ENCODE measurements at regions not wholly inside any gene's neighbourhood (a gene's known extent, or its start where the extent isn't known, plus 50 kb on each side); places are given as distances from the start of the nearest gene placed in this dataset.

DNA sequence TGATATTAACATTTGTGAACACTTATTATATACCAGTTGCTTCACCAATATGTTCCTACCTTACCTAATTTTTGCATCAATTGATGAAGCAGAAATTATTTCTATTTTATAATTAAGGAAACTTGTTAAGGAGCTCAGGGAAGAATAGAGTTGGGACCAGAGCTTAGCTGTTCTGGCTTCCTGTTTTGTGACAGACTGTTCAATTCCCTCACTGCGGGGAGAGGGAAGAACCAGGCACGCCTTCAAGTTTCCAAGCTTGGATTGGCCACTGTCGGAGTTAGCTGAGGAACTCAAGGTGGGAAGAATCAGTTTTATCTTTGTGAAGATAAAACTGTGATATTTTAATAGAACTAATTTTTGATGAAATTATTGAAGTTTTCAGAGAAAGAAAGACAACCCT is 142.3 kb upstream of the LMO4 start:
- Mint-ChIP-seq H3K27ac (no peak overlapping the region), H3K4me1 (peaks cover 29% of the 10 kb centered on the region), H3K4me3 (no peak overlapping the region), H3K9me3 (peaks cover 16% of the 10 kb centered on the region), H3K36me3 (ENCODE audit: low read depth) (no peaks in the 10 kb centered on the region), H3K27me3 (ENCODE audit: low read depth, poor library complexity) (peaks cover 3% of the 10 kb centered on the region)
- TF ChIP-seq, protein P1, sequence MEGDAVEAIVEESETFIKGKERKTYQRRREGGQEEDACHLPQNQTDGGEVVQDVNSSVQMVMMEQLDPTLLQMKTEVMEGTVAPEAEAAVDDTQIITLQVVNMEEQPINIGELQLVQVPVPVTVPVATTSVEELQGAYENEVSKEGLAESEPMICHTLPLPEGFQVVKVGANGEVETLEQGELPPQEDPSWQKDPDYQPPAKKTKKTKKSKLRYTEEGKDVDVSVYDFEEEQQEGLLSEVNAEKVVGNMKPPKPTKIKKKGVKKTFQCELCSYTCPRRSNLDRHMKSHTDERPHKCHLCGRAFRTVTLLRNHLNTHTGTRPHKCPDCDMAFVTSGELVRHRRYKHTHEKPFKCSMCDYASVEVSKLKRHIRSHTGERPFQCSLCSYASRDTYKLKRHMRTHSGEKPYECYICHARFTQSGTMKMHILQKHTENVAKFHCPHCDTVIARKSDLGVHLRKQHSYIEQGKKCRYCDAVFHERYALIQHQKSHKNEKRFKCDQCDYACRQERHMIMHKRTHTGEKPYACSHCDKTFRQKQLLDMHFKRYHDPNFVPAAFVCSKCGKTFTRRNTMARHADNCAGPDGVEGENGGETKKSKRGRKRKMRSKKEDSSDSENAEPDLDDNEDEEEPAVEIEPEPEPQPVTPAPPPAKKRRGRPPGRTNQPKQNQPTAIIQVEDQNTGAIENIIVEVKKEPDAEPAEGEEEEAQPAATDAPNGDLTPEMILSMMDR (IDR thresholded peaks at IDR 0.05), result no peak
- DNase-seq, result no peak

DNA sequence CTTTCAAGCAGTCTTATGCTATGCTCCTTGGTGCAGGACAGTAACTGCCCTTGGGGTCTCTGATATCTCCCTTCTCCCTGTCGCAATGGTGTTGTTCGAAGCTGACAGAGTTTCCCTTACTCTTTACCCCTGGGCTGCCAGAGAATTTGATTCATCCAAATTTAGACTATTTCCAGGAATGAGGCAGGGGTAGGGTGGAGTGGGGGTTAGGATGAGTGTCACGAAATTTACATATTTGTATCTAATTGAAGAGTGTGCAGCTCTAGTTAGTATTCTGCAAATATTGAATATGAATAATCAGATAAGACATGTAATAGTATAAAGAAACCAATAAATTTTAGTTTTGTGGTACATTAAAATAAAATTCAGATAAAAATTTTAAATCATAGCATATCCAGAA is 140.0 kb upstream of the LMO4 start:
- H3K27me3 Mint-ChIP-seq (ENCODE audit: low read depth, poor library complexity), result peaks cover 3% of the 10 kb centered on the region
- H3K4me1 Mint-ChIP-seq, result peaks cover 15% of the 10 kb centered on the region
- no peaks in the 10 kb centered on the region for H3K36me3 Mint-ChIP-seq (ENCODE audit: low read depth)
- TF ChIP-seq, protein P1 (IDR thresholded peaks at IDR 0.05), result no peak
- H3K9me3 Mint-ChIP-seq, result peaks cover 11% of the 10 kb centered on the region
- no peak overlapping the region for H3K27ac Mint-ChIP-seq
- no peak overlapping the region for H3K4me3 Mint-ChIP-seq
- DNase-seq, result no peak

DNA sequence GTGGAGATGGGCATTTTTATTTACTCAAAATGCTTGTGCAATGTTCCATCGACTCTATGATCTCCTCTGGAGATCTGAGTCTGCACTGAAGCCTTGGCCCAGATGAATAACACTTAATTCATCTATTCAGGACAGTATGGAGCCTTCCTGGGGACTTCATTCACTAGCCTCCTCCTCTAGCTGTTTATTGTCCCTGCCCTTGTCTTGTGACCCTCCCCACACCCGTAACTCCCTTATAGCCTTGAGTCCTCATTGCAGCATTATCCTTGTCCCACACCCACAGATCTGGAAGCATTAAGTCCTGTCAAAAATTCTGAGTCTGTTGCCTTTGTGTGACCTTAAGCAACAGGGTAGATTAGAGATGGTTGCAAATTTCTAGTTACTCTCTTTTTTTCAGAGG is 138.3 kb upstream of the LMO4 start:
- no peak for DNase-seq
- Mint-ChIP-seq H3K4me3 (no peak overlapping the region), H3K27ac (peak overlapping the region; percentile 3), H3K36me3 (ENCODE audit: low read depth) (peaks cover 14% of the 10 kb centered on the region), H3K27me3 (ENCODE audit: low read depth, poor library complexity) (peaks cover 7% of the 10 kb centered on the region), H3K4me1 (peaks cover 15% of the 10 kb centered on the region), H3K9me3 (peaks cover 20% of the 10 kb centered on the region)
- TF ChIP-seq, protein P1 (IDR thresholded peaks at IDR 0.05), result no peak

DNA sequence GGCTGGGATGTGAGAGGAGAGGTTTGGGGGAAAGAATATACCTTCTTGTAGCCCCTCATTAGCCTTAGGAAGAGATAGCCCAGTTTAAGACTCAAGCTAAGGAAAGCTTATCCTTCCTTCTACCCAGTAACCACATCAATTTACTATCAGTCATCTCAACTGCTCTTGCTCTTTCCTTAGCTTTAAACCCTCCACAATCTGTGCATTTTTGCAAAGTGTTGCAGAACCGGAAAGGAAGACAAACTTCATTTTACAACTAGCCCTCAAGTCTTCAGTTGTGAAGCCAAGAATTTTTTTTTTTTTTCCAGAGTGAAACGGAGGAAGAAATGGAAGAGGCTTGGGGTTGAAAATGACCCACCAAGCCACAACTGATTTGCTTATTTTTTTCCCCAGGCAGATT is 137.0 kb upstream of the LMO4 start:
- H3K9me3 Mint-ChIP-seq, result peaks cover 31% of the 10 kb centered on the region
- no peak overlapping the region for H3K4me3 Mint-ChIP-seq
- H3K4me1 Mint-ChIP-seq, result peaks cover 15% of the 10 kb centered on the region
- peak overlapping the region; percentile 10 for H3K27ac Mint-ChIP-seq
- DNase-seq, result no peak
- TF ChIP-seq, protein P1 (IDR thresholded peaks at IDR 0.05), result no peak
- H3K27me3 Mint-ChIP-seq (ENCODE audit: low read depth, poor library complexity), result peaks cover 4% of the 10 kb centered on the region
- peaks cover 18% of the 10 kb centered on the region for H3K36me3 Mint-ChIP-seq (ENCODE audit: low read depth)

DNA sequence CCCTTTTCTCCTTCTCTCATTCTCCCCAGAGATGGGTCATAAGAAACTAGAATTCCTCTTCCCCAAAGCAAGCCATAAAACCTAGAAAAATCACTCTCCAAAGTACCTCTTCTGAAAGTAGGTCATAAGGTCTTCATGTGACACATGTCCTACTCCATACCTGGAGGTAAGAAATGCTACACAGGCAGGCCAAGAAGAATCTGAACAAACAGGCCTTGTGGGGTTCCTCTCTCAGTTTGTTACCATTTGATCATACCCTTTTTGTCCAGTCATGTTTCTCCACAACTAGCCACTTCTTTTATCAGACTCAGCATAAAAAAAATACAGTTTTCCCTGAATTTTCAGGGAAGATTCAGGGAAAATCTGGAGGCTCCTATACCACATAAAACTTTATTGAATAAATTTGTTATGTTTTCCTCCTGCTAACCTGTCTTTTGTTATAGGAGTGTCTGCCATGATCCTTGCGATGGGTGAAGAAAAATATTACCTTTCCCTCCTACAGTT is 134.4 kb upstream of the LMO4 start:
- TF ChIP-seq, protein P1 (IDR thresholded peaks at IDR 0.05), result no peak
- peaks cover 15% of the 10 kb centered on the region for H3K4me1 Mint-ChIP-seq
- peak overlapping the region; percentile 2 for H3K27ac Mint-ChIP-seq
- H3K4me3 Mint-ChIP-seq, result no peak overlapping the region
- no peak for DNase-seq
- H3K9me3 Mint-ChIP-seq, result peaks cover 31% of the 10 kb centered on the region
- peaks cover 4% of the 10 kb centered on the region for H3K27me3 Mint-ChIP-seq (ENCODE audit: low read depth, poor library complexity)
- peaks cover 18% of the 10 kb centered on the region for H3K36me3 Mint-ChIP-seq (ENCODE audit: low read depth)

DNA sequence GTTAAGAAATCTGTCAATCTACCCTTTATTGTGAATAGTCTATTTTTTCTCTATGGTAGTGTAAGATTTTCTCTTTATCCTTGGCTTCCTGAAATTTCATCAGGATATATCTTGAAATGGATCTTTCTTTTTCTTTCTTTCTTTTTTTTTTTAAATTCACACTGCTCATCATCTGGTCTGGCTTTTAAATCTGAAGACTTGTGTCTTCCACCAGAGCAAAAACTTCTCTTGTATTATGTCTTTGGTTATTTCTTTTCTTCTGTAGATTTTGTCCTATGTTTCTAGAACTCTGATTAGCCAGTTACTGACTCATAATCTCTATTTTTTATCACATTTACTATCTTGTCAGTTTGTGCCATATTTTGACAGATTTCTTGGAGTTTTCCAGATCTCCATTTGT is 133.8 kb upstream of the LMO4 start:
- H3K4me3 Mint-ChIP-seq, result no peak overlapping the region
- H3K9me3 Mint-ChIP-seq, result peaks cover 31% of the 10 kb centered on the region
- peaks cover 18% of the 10 kb centered on the region for H3K36me3 Mint-ChIP-seq (ENCODE audit: low read depth)
- no peak for DNase-seq
- TF ChIP-seq, protein P1 (IDR thresholded peaks at IDR 0.05), result no peak
- H3K4me1 Mint-ChIP-seq, result peaks cover 15% of the 10 kb centered on the region
- no peak overlapping the region for H3K27ac Mint-ChIP-seq
- H3K27me3 Mint-ChIP-seq (ENCODE audit: low read depth, poor library complexity), result peaks cover 4% of the 10 kb centered on the region
